ENCODE measurements at regions not wholly inside any gene's neighbourhood (a gene's known extent, or its start where the extent isn't known, plus 50 kb on each side); places are given as distances from the start of the nearest gene placed in this dataset.
"Not testable (repeated sequence)": the region's sequence is repeated elsewhere in the genome, so short reads cannot be mapped to it uniquely, and the experiment has no call there.

- DNase-seq: no peak
Observed at GRCh38 chr5:147084702-147085101, 150.1 kb upstream of the STK32A start.

GRCh38 chr5:147085409-147085808, 149.4 kb upstream of the STK32A start:
- no peak for DNase-seq

GRCh38 chr5:147092044-147092443, 142.8 kb upstream of the STK32A start:
- DNase-seq: no peak

- DNase-seq: no peak
Observed at GRCh38 chr5:147093138-147093537, 141.7 kb upstream of the STK32A start.

- no peak for DNase-seq
Observed at GRCh38 chr5:147095740-147096139, 139.1 kb upstream of the STK32A start.

- no peak for DNase-seq
Observed at GRCh38 chr5:147098233-147098790, 136.5 kb upstream of the STK32A start.

GRCh38 chr5:147101659-147102369, 133.0 kb upstream of the STK32A start:
- DNase-seq: no peak

GRCh38 chr5:147112899-147113298, 121.9 kb upstream of the STK32A start:
- no peak for DNase-seq

- no peak for DNase-seq
Observed at GRCh38 chr5:147113967-147114366, 120.9 kb upstream of the STK32A start.

- not testable (repeated sequence) for DNase-seq
Observed at GRCh38 chr5:147139759-147140158, 95.1 kb upstream of the STK32A start.

GRCh38 chr5:147140558-147140957, 94.3 kb upstream of the STK32A start:
- DNase-seq: no peak

GRCh38 chr5:147141580-147141979, 93.2 kb upstream of the STK32A start:
- not testable (repeated sequence) for DNase-seq

GRCh38 chr5:147143215-147143614, 91.6 kb upstream of the STK32A start:
- DNase-seq: no peak

GRCh38 chr5:147145328-147145727, 89.5 kb upstream of the STK32A start:
- DNase-seq: no peak

- no peak for DNase-seq
Observed at GRCh38 chr5:147148715-147149114, 86.1 kb upstream of the STK32A start.

- no peak for DNase-seq
Observed at GRCh38 chr5:147152086-147152485, 82.7 kb upstream of the STK32A start.

- DNase-seq: no peak
Observed at GRCh38 chr5:147154809-147155208, 80.0 kb upstream of the STK32A start.

GRCh38 chr5:147156012-147156411, 78.8 kb upstream of the STK32A start:
- no peak for DNase-seq

- no peak for DNase-seq
Observed at GRCh38 chr5:147160902-147161700, 73.7 kb upstream of the STK32A start.

GRCh38 chr5:147162740-147163139, 72.1 kb upstream of the STK32A start:
- no peak for DNase-seq

- no peak for DNase-seq
Observed at GRCh38 chr5:147167529-147167928, 67.3 kb upstream of the STK32A start.

- no peak for DNase-seq
Observed at GRCh38 chr5:147168578-147169327, 66.1 kb upstream of the STK32A start.

- no peak for DNase-seq
Observed at GRCh38 chr5:147169399-147169798, 65.4 kb upstream of the STK32A start.
